ENCODE measurements at regions not wholly inside any gene's neighbourhood (a gene's known extent, or its start where the extent isn't known, plus 50 kb on each side); places are given as distances from the start of the nearest gene placed in this dataset.

- Histone ChIP-seq H3K9me3 (no peaks in the 10 kb centered on the region), H3K27ac (no peak overlapping the region), H3K4me3 (no peak overlapping the region), H3K4me1 (no peaks in the 10 kb centered on the region), H3K36me3 (no peaks in the 10 kb centered on the region), H3K27me3 (no peaks in the 10 kb centered on the region)
- TF ChIP-seq POLR2A (IDR thresholded peaks at IDR 0.05) (no peak), EP300 (IDR thresholded peaks at IDR 0.05) (no peak)
- TF ChIP-seq, protein P1, sequence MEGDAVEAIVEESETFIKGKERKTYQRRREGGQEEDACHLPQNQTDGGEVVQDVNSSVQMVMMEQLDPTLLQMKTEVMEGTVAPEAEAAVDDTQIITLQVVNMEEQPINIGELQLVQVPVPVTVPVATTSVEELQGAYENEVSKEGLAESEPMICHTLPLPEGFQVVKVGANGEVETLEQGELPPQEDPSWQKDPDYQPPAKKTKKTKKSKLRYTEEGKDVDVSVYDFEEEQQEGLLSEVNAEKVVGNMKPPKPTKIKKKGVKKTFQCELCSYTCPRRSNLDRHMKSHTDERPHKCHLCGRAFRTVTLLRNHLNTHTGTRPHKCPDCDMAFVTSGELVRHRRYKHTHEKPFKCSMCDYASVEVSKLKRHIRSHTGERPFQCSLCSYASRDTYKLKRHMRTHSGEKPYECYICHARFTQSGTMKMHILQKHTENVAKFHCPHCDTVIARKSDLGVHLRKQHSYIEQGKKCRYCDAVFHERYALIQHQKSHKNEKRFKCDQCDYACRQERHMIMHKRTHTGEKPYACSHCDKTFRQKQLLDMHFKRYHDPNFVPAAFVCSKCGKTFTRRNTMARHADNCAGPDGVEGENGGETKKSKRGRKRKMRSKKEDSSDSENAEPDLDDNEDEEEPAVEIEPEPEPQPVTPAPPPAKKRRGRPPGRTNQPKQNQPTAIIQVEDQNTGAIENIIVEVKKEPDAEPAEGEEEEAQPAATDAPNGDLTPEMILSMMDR (IDR thresholded peaks at IDR 0.05) = no peak
- DNase-seq (ENCODE audit: low spot score in 2 of 2) = no peak
These were observed 449.8 kb downstream of the HACE1 start for GRCh38 chr6:104409913-104410312.

GRCh38 chr6:104407957-104408356 lies 451.8 kb downstream of the HACE1 start:
- TF ChIP-seq, protein P1 (IDR thresholded peaks at IDR 0.05) = no peak
- TF ChIP-seq POLR2A (IDR thresholded peaks at IDR 0.05) = no peak
- no peak for TF ChIP-seq EP300 (IDR thresholded peaks at IDR 0.05)
- H3K4me3 ChIP-seq = no peak overlapping the region
- 71 to 82% methylated on average over 3 of the region's 3 CpGs for WGBS, 2 donors
- H3K9me3 ChIP-seq = no peaks in the 10 kb centered on the region
- DNase-seq (ENCODE audit: low spot score in 2 of 2) = no peak
- H3K27ac ChIP-seq = no peak overlapping the region
- H3K27me3 ChIP-seq = no peaks in the 10 kb centered on the region
- no peaks in the 10 kb centered on the region for H3K36me3 ChIP-seq
- H3K4me1 ChIP-seq = no peaks in the 10 kb centered on the region

DNA sequence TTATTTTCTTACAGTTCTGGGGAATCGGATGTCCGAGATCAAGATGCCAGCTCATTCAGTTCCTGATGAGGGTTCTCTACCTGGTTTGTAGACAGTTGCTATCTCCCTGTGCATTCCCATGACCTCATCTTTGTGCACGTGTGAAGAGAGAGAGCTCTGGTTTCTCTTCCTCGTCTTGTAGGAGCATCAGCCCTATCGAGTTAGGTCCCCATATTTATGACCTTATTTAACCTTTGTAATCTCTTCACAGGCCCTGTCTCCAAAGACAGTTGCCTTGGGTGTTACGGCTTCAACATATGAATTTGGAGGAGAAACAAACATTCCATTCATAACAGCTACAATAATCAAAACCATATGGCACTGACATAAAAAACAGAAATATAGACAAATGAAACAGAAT lies 455.3 kb downstream of the HACE1 start:
- no peaks in the 10 kb centered on the region for H3K4me1 ChIP-seq
- TF ChIP-seq EP300 (IDR thresholded peaks at IDR 0.05) (no peak), POLR2A (IDR thresholded peaks at IDR 0.05) (no peak)
- TF ChIP-seq, protein P1 (IDR thresholded peaks at IDR 0.05) = no peak
- no peaks in the 10 kb centered on the region for H3K9me3 ChIP-seq
- no peak for DNase-seq (ENCODE audit: low spot score in 2 of 2)
- no peak overlapping the region for H3K27ac ChIP-seq
- no peaks in the 10 kb centered on the region for H3K27me3 ChIP-seq
- no peaks in the 10 kb centered on the region for H3K36me3 ChIP-seq
- 37 to 38% methylated on average over 6 of the region's 6 CpGs for WGBS, 2 donors
- no peak overlapping the region for H3K4me3 ChIP-seq

- no peaks in the 10 kb centered on the region for H3K27me3 ChIP-seq
- TF ChIP-seq EP300 (IDR thresholded peaks at IDR 0.05) = no peak
- no peak for TF ChIP-seq POLR2A (IDR thresholded peaks at IDR 0.05)
- TF ChIP-seq, protein P1 (IDR thresholded peaks at IDR 0.05) = no peak
- WGBS, 2 donors = 58 to 74% methylated on average over 1 of the region's 1 CpG
- DNase-seq (ENCODE audit: low spot score in 2 of 2) = no peak
- no peaks in the 10 kb centered on the region for H3K4me1 ChIP-seq
- H3K4me3 ChIP-seq = no peak overlapping the region
- H3K36me3 ChIP-seq = no peaks in the 10 kb centered on the region
- no peaks in the 10 kb centered on the region for H3K9me3 ChIP-seq
- no peak overlapping the region for H3K27ac ChIP-seq
These were observed 457.1 kb downstream of the HACE1 start for GRCh38 chr6:104402572-104402971.

- Histone ChIP-seq H3K4me3 (no peak overlapping the region), H3K27me3 (no peaks in the 10 kb centered on the region), H3K9me3 (no peaks in the 10 kb centered on the region), H3K36me3 (no peaks in the 10 kb centered on the region), H3K4me1 (no peaks in the 10 kb centered on the region), H3K27ac (no peak overlapping the region)
- 78 to 86% methylated on average over 5 of the region's 5 CpGs for WGBS, 2 donors
- no peak for DNase-seq (ENCODE audit: low spot score in 2 of 2)
- TF ChIP-seq, protein P1 (IDR thresholded peaks at IDR 0.05) = no peak
- no peak for TF ChIP-seq EP300 (IDR thresholded peaks at IDR 0.05)
- TF ChIP-seq POLR2A (IDR thresholded peaks at IDR 0.05) = no peak
These were observed 457.8 kb downstream of the HACE1 start for GRCh38 chr6:104401926-104402325.

All from tibial nerve (tissue), 4 donors.